ENCODE measurements at regions not wholly inside any gene's neighbourhood (a gene's known extent, or its start where the extent isn't known, plus 50 kb on each side); places are given as distances from the start of the nearest gene placed in this dataset.

DNA sequence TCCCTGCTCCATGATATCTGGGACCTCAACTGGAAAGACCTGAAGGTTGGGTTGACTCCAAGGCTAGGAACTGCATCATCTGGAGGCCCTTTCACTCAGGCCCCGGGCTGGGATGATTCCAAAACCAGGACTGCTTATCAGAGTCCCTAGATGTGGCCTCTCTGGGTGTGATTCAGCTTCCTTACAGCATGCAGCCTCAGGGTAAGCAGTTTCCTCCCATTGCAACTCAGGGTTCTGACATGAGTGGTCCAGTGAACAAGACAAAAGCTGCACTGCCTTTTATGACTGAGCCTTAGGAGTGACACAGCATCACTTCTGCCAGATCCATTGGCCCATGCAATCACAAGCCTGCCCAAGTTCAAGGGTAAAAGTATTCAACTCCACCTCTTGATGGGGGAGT lies 502.8 kb downstream of the COG6 start:
- Histone ChIP-seq H3K4me1 (ENCODE audit: low read depth) (no peaks in the 10 kb centered on the region), H3K36me3 (ENCODE audit: low read depth) (no peaks in the 10 kb centered on the region), H3K9me3 (no peaks in the 10 kb centered on the region), H3K4me3 (no peak overlapping the region)
- intact Hi-C loops (cut with DNase I, micrococcal nuclease) = no loop called here
- no peak for DNase-seq
- TF ChIP-seq, protein P1, sequence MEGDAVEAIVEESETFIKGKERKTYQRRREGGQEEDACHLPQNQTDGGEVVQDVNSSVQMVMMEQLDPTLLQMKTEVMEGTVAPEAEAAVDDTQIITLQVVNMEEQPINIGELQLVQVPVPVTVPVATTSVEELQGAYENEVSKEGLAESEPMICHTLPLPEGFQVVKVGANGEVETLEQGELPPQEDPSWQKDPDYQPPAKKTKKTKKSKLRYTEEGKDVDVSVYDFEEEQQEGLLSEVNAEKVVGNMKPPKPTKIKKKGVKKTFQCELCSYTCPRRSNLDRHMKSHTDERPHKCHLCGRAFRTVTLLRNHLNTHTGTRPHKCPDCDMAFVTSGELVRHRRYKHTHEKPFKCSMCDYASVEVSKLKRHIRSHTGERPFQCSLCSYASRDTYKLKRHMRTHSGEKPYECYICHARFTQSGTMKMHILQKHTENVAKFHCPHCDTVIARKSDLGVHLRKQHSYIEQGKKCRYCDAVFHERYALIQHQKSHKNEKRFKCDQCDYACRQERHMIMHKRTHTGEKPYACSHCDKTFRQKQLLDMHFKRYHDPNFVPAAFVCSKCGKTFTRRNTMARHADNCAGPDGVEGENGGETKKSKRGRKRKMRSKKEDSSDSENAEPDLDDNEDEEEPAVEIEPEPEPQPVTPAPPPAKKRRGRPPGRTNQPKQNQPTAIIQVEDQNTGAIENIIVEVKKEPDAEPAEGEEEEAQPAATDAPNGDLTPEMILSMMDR (IDR thresholded peaks at IDR 0.05) = no peak
- ATAC-seq = no peak

DNA sequence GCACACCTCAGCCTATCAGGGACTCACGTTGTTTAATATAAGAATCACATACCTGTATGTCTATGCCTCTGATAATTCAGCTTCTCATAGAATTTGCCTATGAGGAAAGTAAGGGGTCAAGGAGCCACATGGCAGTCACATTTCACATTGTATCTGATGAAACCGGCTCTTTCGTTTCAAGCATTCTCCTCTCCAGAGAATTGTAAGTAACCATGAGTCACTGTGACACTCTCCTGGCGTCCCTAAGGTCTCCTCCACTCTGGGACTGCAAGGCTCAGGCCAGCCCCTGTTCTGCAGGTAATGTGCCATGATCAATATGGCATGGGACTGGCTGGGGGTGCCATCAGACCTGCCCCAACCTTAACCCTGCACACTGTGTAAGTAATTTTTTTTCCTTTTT lies 503.3 kb downstream of the COG6 start:
- DNase-seq (no peak), ATAC-seq (no peak)
- TF ChIP-seq, protein P1 (IDR thresholded peaks at IDR 0.05) = no peak
- H3K9me3 ChIP-seq = no peaks in the 10 kb centered on the region
- intact Hi-C loops (cut with DNase I, micrococcal nuclease) = no loop called here
- no peaks in the 10 kb centered on the region for H3K36me3 ChIP-seq (ENCODE audit: low read depth)
- no peaks in the 10 kb centered on the region for H3K4me1 ChIP-seq (ENCODE audit: low read depth)
- no peak overlapping the region for H3K4me3 ChIP-seq

DNA sequence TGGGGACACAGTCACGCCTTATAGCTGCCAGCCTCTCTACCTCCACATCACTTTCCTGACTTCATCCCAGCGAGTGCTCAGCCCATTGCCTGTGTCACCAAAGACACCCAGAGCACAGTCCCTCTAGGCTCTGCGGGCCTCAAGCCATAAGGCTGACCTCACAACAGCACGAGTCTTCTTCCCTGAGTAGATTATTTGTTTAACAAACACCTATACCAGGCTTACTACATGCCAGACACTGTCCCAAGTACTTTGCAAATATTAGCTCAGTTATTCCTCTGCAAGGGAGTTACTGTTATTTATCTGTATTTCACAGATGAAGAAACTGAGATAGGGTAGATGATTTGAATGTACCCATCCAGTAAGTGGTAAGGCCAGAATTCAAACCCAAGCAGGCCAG lies 504.3 kb downstream of the COG6 start:
- intact Hi-C loops (cut with DNase I, micrococcal nuclease) = no loop called here
- H3K36me3 ChIP-seq (ENCODE audit: low read depth) = no peaks in the 10 kb centered on the region
- TF ChIP-seq, protein P1 (IDR thresholded peaks at IDR 0.05) = no peak
- H3K4me1 ChIP-seq (ENCODE audit: low read depth) = no peaks in the 10 kb centered on the region
- ATAC-seq = no peak
- no peak overlapping the region for H3K4me3 ChIP-seq
- H3K9me3 ChIP-seq = no peaks in the 10 kb centered on the region
- DNase-seq = no peak

DNA sequence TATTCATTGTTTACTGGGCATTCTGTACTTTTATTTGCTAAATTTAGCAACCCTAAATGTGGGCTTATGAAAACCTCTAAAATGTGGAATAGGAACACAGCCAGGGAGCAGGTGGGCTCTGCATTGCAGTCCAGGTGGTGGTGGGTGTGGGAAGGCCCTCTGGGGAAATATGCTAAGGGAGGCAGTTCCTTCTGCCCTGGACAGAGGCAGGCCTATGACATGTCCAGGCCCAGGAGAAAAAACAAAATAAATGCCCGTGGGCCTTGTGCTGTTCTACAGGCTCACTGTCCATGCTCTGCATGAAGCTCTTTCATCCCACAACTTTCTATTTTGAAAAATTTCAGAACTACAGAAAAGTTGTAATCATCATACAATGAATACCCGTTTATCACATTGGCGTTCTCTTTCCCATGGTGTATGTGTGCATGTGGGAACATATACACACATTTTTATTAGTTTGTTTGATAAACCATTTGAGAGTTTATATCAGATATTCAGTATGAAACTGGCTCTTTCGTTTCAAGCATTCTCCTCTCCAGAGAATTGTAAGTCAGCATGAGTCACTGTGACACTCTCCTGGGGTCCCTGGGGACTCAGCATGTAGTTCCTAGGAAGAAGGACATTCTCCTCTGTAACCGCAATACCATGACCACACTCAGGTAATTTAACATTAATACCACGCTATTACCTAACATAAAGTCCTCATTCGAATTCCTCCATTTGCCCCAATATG lies 505.3 kb downstream of the COG6 start:
- TF ChIP-seq, protein P1 (IDR thresholded peaks at IDR 0.05) = no peak
- Histone ChIP-seq H3K4me3 (no peak overlapping the region), H3K4me1 (ENCODE audit: low read depth) (no peaks in the 10 kb centered on the region), H3K36me3 (ENCODE audit: low read depth) (no peaks in the 10 kb centered on the region), H3K9me3 (no peaks in the 10 kb centered on the region)
- ATAC-seq (no peak), DNase-seq (no peak)
- intact Hi-C loops (cut with DNase I, micrococcal nuclease) = no loop called here

DNA sequence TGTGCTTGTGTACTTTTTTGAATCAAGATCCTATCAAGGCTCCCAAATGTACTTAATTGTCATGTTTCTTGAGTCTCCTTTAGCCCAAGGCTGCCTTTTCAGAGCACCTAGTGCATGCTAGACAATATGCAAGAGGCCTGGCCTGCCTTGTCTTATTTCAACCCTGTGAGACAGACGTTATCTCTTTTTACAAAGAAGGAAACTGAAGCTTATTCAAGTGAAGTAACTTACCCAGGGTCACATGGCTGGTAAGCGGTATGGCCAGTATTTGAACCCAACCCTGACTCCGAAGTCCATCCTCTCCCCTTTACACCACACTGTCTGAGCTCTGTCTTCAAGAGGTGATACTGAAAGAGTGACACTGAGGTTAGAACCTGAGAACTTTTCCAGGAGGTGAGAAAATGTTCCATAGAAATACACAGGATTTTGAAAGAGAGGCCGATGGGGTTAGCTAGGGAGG lies 505.1 kb downstream of the FOXO1 start:
- H3K36me3 ChIP-seq (ENCODE audit: low read depth) = no peaks in the 10 kb centered on the region
- no peaks in the 10 kb centered on the region for H3K9me3 ChIP-seq
- DNase-seq (no peak), ATAC-seq (no peak)
- no peak overlapping the region for H3K4me3 ChIP-seq
- H3K4me1 ChIP-seq (ENCODE audit: low read depth) = no peaks in the 10 kb centered on the region
- intact Hi-C loops (cut with DNase I, micrococcal nuclease) = no loop called here
- TF ChIP-seq, protein P1 (IDR thresholded peaks at IDR 0.05) = no peak

Measured in mucosa of descending colon (tissue), 3 donors.